Activated T-helper 9 cell treated with anti-CD3 and anti-CD28 coated beads, Interleukin-2, amount 50 U/mL, for 16 hours (primary cell): ENCODE measurements at regions not wholly inside any gene's neighbourhood (a gene's known extent, or its start where the extent isn't known, plus 50 kb on each side); places are given as distances from the start of the nearest gene placed in this dataset.

Experiments used
- DNase-seq: peaks from one replicate; pipeline ENCODE4 v3.0.0-alpha.2; 2020; ENCODE audit warnings: low read depth

DNA sequence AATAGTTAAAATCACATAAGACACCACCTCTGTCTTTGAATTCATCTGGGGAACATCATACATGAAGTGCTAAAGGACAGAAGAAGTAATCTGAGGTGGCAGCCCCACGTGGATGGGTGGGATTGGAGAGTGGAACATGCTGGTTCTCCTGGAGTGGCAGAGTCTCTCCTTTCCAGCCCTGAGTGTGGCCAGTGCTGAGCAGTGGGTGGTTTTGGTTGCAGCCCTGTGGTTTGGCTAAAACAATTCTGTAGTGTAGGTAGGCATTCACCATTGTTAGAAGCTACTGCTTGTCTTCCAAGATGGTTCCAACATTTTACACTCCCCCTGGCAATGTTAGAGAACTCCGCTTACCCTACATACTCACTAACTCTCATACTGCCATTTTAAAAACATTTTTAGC lies 396.4 kb upstream of the MEX3C start:
- DNase-seq = no peak

DNA sequence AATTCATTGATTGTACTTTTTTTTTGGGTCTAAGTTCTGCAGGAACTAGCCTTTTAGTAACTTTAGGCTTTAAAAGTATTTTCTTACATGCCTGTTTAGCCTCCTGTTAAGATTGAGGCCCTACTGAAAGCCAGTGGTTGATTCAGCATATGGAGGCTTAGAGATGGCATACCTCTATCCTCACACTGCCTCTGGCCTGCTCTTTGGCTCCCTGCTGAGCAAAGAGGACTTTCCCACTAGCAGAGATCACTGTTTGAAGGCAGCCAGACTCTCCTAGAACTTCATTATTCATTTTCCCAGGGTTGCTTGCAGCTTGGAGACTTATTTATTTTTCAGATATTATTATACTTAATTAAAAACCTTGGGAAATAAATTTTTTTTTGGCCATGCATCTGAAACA lies 405.6 kb upstream of the MEX3C start:
- no peak for DNase-seq

DNA sequence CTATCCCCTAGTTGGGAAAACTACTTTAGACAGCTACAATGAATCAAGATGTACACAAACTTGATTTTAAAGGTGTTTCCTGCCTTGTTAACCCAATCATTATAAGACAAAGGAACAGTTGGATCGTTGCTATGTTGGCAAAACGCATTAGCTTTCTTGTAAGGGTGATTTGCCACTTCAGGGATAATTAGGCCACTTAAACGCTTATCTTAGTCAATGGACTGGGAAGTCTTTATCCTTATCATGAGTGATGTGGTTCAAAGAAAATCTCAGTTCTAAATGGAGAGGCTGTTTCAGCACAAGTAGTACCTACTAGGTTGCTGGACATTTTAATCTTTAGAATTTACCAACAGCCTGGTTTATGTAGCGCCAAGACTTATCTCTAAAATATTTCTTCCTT lies 406.1 kb upstream of the MEX3C start:
- no peak for DNase-seq

DNA sequence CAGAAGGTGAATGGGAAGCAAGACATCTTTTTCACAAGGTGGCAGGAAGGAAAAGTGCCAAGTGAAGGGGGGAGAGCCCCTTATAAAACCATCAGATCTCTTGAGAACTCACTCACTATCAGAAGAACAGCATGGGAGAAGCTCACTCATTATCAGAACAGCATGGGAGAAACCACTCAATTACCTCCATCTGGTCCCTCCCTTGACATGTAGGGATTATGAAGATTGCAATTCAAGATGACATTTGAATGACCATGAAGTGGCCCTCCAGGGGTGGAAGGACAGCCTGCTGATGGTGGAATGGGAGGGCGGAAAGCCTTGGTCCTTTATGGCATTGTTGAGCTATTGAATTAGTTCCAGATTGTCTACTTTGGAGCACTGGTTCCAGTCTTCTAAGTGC lies 413.0 kb upstream of the MEX3C start:
- DNase-seq = no peak

DNA sequence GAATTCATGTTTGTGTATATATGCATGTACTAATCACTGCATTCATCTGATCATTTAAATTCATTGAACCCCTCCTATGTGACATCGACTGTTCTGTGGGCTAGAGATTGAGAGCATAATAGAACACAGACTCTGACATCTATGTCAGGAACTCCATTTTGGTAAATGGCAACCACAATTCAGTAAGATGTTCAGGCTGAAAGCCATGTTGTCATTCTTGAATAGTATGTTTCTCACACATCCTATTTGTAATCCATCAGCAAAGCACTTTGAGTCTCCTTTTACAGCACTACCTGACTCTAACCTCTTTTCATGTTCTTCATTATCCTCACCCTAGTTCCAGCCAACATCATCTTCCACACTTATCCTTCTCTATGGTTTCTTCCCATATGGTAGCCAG lies 413.8 kb upstream of the MEX3C start:
- no peak for DNase-seq

DNA sequence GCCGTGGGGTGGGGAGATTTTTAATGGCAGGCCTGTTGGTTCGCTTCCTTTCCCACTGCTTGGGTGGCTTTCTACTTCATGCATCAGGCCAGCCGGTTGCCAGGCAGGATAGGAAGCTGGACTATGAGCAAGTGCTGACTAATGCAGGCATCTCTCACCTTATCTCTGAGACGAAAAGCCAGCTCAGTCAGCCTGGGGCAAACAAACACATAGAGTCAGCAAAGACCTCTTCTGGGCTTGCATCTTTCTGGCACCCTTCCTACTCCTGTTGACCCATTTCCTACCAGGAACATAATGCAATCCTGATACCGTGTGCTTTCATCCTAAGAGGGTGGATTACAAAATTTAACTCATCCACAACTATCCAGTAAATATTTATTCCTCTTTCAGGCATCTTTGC lies 416.6 kb upstream of the MEX3C start:
- DNase-seq = no peak

DNA sequence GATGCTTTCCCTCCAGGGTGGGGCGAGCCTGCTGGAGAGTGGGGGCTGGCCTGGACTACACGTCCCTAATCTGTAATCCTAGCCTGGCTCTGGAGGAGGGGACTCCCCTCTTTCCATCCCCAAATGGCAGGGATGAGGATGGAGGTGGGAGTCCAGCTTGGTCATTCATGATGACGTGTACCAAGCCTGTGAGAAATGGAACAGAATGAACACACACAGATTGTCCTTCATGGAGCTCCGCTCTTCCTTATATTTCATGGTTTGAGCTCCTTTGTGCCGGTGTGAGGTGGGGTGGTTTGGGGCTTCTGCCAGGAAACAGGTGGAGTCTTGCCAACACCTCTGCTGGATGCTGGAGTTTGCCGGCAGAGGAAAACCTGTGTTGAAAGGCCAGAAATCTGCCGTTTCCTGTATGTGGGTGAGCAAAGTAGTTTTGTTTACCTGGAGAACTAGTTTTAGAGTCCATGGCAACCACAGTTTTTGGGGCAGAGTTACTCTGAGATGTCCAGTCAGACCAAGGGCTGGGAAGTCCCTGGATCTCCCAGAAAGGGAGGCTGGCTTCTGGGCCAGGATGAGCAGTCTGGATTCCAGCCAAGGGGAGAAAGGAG lies 417.6 kb upstream of the MEX3C start:
- DNase-seq = no peak

DNA sequence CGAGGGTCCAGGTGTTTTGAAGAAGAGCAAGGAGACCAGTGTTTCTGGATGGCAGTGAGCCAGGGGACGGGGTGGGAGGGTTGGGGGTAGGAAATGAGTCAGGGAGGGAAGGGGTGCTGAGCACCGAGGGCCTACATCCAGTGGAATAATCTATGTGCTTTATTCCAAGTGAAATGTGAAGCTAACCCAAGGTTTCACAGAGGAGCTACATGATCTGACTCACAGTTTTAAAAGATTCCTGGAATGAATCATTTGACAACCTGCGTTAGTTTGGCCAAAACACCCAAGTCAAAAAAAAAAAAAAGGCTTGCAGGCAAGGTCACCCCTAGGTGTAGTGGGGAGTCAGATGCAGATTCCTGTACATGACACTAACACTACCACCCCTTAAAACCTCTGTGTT lies 419.7 kb upstream of the MEX3C start:
- no peak for DNase-seq

DNA sequence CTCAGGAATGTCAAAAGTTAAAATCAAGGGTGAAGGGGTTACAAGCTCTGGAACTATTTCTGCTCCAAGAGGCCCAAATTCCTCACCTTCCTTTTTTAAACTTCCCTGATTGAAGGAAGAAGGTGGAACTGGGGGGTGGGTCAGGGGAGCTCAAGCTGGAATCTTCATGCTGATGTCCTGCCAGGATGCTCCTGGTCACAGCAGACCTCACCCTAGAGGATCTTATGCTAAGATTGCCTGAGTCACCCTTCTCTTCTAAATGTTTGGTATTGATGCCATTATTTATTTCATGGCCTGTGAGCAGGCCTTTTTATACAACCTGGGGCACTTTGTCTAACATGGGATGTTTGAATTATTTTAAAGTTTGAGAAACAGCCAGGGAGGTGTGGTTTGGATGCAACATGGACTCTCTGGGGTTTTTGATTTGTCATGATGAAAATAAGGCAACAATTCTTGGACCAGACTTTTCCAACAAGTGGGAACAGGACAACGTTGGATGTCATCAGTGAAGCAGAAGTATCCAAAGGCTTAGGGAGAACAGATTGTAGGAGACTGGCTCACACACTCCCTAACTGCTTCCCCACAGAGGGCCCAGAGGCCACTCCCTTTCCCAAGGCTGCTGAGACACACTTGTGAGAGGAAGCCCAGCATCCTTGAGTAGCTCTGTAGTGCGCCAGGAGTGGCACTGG lies 420.2 kb upstream of the MEX3C start:
- no peak for DNase-seq

DNA sequence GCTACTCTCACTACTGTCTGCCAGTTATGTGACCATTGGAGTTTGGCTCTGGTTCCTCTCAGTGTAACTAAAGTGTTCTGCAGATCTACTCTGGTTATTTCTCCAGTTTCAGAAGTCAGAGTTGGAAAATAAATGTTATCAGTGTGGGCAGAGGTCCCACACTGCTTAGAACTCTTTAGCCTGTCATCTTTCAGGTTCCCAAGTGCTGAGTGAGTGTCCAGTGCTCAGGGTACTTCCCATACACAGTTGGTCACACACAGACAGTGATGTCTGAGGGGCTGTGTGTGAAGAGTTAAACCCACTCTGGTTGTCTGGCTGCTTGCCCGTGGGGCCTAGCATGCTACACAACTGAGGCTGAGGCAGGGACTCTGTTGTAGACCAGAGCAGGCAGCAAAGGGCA lies 421.8 kb upstream of the MEX3C start:
- DNase-seq = no peak

DNA sequence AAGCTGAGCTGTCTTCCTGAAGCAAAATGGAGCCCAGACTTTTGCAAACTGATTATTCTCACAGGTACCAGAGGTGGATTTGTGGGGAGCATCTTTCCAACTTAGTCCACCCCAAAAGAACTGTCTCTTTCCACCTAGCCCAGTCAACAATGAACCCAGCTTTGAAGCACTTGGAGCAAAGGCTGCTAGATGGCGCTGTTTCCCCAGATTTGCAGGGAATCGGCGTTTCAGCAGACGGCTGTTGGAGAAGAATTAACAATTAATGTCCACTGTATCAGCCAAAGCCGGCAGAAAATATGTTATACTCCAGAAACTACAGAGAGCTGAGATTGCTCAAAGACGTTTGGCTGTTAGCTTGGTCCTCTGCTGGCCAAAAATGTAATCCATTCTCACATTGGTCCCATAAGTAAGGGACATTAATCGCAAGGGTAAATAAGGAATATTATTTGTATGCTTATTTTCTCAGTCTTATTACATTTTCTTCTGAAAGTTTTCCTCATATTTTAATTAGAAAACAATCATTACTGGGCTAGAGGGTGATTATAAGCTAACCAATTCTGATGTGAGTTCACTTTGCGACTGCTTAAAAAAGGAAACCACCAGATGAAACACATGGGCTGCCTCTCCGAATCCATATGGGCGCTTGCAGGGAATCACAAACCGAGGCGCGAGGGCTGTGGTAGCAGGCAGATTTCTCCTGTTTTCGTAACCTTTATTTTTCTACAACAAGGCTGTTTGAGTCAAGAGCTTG lies 423.8 kb upstream of the MEX3C start:
- no peak for DNase-seq

DNA sequence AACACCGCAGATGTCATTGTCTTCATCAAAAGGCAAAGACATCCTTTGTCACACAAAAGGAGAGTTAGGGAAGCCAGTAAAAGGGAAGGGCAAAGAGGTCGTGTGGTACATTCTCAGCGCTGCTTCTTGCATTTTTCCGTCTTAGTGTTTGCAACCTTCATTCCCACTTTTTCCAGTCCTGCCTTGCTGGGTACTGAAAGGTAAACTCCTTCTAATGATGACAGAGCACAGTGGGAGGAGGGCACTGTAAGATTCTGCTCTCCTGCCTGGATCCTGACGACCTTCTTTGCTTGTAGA lies 424.3 kb upstream of the MEX3C start:
- DNase-seq = no peak

DNA sequence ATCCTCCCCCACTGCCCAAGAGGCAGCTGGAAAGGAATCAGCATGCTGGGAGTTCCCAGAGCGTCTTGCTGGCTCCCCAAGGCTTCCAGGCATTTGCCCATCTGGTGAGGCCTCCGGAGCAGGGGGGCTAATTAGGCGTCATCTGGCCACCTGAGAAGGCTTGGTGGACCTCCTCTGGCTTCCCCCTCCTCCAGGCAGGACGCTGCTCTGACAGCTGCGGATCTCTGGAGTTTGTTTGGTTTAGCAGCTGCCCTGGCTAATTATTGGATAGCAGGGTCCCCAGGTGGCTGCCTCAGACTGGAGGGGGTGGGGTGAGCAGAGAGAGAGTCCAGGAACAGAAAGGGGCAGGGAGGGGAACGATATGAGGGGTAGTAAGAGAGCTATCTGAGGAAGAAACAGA lies 425.2 kb upstream of the MEX3C start:
- DNase-seq = no peak

DNA sequence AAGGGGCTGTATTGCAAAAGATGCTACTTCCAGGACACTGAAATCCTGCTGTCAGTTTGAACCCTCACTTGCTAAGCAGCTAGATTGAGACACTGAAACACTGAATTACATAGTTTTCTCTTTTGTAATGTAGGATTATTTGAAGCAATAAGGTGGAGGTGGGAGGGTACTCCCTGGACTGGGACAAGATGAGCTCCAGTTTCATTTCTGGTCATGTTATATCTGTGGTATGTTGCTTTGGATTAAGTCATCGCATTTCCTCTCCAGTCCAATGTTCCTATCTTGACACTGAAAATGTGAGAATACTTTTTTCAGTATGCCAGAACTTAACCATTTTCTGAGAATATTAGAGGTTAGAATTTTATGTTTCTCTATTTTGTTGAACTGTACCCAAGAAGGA lies 426.2 kb upstream of the MEX3C start:
- no peak for DNase-seq

DNA sequence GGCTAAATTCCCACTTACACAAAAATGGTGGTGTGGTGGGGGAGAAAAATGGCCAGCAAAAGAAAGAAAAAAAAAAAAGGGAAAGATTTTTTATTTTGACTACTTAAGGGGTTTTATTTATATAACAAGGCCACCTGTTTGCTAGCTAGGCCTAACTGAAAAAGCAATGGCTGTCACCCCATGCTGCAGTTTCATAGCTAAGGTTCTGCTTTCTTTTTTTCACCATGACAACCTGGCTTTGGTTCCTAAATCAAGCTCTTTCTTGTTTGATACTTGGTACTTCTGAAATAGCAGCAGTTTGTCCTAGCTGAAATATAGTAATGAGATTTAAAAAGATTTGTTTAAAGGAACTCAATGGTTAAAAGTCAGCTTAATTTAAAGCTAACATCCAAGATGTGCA lies 433.2 kb upstream of the MEX3C start:
- DNase-seq = no peak

DNA sequence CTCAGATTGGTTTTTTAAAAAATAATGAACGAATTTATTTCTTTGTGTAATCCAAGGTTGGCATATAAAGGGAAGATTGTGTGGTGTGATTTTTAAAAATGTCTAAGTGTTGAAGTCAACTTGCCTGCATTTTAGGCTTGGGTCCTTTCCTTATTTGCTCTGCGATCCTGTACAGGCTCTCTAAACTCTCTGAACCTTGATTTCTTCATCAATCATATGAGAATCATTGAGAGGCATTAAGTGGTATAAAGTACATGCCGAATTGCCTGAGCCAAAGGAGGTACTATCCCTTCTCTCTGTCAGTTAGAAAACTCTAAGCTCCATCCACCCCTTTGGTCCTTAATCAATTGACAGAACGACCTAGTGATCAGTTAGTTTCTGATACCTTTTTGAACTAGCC lies 440.4 kb upstream of the MEX3C start:
- no peak for DNase-seq

DNA sequence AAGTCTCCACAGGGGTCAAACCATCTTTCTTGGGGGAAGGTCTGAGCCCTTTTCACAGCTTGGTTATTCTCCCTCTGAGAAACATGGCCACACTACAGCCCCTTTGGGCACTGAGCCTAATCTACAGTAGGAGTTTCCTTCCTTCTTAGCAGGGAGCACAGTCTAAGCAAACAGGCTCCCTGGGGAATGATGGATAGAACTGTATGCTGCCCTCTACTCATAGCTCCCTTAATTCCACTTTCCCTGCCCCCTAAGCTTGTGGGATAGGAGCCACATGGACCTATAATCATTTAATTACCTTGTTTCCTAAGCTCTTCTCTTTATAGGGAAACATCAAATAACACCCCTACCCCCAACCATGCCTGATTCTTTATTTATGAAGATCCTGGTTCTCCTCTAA lies 442.1 kb upstream of the MEX3C start:
- no peak for DNase-seq

DNA sequence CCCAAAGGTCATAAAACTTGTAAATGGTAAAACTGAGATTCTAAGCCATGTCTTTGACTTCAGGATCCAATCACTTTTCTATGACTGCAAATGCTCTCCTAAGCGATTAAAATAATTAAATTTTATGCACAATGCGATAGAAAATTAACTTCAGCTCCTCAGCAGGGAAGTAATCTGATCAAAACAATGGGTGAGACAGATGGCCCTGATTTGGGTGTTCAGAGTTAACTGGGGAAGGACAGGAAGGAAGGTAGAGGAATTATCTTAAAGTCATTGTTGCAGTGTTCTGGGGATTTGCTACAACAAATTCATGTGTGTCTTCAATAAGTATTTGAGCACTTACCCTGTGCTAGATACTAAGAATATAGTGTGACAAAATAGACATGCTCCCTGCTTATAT lies 446.0 kb upstream of the MEX3C start:
- DNase-seq = no peak

DNA sequence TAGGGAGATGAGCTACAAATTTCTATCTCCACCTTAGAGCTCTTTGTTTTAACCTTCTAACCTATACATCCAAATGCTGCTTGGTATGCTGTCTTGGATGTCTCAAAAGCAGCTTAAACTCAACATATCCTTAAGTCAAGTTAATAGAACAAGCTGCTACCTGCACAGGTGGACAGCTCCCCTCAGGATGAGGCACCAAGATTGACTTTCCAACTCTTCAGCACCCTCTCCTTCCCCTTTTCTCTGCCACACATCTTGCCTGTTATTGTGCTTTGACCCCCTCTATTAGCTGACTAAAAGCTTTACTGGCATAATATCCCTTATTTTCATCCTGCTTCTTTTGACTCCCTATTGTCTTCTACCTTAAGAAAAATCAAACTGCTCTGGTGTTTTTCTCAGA lies 448.1 kb upstream of the MEX3C start:
- no peak for DNase-seq

DNA sequence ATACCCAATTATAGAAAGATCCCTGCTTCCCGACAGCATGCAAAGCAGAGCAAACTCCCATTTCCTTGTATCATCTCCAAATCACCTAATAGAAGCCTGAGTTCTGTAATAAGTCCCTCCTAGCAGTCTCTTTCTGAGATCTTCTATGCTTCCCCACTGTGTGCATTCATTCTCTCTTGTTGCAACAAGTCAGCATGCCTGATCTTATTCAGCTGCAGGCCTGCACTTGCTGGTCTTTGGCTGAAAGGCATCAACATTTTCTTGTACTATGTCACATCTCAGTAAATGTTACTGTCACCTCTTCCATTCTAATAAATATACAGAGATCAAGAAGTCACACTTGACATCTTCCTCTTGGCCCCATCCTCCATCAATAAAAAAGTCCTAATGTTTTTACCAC lies 449.9 kb upstream of the MEX3C start:
- no peak for DNase-seq

DNA sequence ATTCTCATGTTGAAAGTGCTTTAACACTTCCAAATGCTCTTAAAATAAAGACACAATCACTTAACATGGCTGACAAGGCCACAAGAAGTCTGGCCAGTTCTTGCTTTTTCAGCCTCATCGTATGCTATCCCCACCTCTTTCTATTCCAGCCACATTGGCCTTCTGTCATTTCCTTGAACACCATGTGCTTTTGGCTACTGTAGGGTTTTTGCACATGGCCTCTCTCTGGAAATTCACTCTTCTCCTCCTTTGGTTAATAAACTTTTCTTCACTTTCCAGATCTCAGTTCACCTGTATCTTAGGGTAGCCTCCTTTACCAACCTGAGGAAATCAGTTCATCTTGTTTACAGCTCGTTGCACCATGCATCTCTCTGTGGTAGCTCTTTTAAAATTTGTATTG lies 450.5 kb upstream of the MEX3C start:
- no peak for DNase-seq

DNA sequence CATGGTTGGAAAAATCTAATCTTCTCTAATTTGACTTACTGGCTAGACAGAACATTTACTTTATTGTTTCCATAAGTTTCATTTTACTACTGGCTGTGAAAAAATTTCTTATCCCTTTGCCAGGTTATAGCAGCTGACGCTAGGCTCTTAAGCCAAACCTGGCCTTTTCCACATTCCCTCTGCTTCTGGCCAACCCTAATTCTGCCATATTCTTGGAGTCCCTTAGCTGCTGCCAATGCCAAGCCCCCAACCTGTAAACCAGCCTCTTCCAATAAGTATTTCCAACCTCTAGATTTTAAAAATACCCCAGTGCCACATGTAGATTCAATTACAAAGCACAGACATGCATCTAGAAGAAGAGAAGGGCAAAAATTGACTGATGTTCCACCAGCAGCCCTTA lies 452.3 kb upstream of the MEX3C start:
- no peak for DNase-seq

DNA sequence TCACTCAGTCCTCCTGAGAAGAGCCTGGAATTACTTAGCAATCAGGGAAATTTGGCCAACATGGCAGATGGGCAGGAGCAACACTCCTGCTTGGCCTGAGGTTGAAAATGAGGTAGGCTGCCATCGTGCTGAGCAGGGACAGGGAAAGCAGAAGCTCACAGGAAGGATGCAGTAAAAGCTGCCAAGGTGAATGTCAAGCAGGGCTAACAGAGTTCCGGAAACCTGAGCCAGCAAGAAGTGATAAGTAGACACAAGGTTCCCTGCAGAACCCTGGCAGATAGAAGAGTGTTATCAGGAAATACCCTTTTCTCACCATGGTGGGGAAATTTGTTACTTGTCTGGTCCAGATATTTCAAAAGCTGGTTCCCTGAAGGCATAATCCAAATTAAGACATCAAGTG lies 454.3 kb upstream of the MEX3C start:
- DNase-seq = no peak
